HPDE6-E6E7 (cell line): ENCODE measurements at regions not wholly inside any gene's neighbourhood (a gene's known extent, or its start where the extent isn't known, plus 50 kb on each side); places are given as distances from the start of the nearest gene placed in this dataset.
"Not testable (repeated sequence)": the region's sequence is repeated elsewhere in the genome, so short reads cannot be mapped to it uniquely, and the experiment has no call there.

Experiments used
- DNase-seq: peaks from one replicate; pipeline ENCODE4 v3.0.0; 2011; ENCODE audit warnings: missing footprints; ENCODE audit errors: extremely low spot score

DNA sequence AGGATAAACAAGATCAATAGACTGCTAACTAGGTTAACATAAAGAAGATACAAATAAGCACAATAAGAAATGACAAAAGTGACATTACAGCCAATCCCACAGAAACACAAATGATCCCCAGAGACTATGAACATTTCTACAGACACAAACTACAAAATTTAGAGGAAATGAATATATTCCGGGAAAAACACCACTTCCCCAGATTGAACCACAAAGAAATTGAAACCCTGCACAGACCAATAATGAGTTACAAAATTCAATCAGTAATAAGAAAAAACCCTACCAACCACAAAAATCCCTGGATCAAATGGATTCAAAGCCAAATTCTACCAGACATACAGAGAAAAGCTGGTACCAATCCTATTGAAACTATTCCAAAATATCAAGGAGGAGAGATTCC lies 232.4 kb upstream of the RBMS1 start:
- no peak for DNase-seq

DNA sequence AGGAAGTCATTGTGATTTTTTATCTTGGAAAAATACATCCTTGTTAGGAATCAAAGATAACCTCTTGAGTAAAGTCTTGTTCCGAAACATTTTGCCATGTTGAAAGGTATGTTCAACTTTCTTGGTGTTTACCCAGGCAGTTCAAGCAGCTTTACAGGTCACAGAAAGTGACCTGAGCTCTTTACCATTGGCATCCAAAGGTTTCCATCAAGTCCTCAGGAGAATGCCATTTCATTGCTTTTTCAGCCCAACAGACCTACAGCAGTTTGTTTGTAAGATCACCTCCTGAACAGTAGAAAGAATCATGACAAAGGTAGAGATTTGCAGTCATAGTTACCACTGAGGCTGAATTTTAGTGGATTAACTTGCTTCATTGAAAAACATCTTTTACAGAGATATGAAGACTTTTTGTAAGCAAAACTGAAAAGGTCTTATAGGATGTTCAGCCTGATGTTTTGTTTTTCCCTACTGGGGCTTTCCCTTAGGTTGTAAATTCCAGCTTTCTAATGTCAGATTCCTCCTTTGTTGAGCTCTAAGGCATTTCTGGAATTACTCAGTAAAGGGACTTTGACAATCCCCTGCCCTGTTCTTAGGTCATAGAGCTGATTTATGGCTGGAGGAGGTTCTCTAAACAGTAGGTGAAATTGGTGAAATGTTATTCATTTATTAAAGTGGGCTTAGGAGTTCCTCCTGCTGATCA lies 236.8 kb upstream of the RBMS1 start:
- no peak for DNase-seq

DNA sequence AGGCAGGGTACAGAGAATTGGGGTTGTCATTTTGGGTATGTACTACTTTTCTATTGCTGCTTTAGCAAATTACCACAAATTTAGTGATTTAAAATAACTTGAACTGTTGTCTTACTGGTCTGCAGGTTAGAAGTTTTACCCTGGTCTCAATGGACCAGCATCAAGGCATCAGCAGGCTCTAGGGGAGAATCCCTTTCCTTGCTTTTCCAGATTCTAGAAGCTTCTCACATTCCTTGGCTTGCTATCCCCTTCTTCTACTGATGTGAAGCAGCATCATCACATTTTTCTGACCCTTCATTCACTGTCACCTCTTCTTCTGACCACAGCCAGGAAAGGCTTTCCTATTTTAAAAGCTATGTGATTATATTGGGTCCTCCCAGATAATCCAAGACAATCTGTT lies 237.8 kb upstream of the RBMS1 start:
- no peak for DNase-seq

DNA sequence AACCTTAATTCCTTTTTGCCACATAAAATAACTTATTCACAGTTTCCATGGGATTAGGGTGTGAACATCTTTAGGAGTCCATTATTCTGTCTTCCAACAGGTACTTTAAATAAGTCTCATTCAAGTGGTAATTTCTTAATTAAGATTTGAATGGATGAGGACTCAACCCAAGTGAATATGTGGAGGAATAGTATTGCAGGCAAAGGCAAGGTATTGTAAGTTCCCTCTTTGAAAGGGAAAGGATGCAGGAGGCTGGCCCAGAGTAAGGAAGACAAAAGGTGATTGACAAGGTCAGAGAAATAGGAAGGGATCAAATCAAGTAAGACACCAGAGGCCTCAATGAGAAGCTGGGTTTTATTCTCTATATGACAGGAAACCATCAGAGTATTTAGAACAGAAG lies 238.2 kb upstream of the RBMS1 start:
- no peak for DNase-seq

DNA sequence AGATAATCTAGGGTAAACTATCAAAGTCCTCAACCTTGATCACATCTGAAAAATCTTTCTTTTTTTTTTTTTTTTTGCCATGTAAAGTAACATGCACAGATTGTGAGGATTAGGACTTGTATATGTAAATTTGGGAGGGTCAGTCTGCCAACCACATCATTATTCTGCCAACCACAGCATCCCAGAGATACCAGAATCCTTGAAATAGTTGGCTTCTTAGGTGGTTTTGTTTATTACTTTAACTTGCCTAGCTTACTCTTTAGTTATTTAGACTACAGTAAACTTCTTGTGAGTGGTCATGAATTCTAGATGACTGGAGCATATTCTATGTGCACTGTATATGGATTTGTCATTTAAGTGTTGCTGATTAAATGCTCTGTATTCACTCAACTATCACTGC lies 242.1 kb upstream of the RBMS1 start:
- DNase-seq, result no peak

DNA sequence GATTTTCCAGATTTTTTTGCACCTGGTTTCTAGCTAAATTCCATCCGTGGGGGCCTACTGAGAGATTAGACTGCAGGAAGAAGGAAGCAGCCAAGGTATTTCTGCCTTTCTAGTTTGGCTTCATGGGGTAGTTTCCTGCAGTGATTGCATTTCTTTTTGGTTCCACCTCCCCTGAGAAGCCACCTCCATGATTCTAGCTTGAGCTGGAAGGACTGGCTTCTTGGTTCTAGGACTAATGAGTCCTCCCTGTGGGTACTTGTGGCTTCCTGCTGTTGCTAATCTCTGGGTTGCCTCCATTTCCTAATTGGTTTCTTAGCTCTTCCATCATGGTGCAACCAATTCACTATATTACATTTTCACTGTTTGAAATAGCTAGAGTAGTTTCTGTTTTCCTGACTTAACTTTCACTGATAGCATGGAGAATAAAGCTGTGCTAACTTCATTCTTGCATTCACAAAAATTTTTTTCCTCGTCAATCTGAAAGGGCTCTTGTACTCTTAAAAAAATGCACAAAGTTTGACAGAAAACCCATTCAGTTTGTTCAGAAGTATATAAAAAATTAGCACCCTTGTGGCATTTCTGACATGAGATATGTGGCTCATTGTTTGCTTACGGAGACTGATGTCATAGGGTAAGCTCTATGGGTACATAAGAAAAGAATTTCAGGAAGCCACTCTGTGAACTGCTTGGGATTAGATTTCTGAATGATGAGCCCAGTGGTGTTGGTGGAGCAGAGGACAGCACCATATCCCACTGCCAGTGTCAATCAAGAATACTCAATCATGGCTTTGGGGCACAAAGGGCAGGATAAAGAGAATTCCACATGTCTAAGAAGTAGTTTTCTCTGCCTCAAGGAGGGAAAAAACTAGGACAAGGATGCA lies 242.8 kb upstream of the RBMS1 start:
- DNase-seq, result no peak

DNA sequence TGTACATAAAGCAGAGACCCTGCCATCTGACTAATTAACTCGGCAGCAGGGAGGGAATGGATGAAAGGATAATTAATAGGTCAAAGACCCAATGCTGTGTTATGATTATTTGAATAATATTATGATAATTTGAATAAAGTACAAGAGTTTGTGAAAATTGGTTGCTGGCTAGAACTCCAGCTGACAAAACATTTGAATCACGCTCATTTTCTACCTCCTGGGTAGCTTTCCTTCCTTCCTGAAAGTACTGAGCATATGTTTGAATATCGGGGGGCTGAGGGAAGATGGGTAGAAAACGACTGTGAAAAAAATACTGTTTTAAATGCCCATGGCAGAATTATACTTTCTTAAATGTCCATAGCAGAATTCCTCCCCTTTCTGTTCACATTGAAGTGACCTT lies 243.6 kb upstream of the RBMS1 start:
- DNase-seq, result no peak

DNA sequence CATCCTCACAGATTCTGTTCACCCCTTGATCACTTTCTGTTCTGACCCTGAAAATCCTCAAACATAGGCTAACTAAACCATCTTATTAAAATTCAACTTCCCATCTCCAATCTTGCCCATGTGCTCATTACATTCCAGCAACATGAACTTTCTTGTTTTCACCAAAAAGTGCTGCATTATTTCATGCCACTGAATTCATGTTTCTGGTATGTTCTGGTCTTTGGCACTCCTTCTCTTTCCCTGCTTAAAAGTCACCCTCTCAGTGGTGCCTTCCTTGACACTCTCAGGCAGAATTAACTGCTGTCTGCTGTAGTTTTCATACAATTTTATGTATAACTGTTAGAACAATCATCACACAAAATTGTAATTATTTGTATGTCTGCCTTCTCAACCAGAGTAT lies 247.7 kb upstream of the RBMS1 start:
- no peak for DNase-seq

DNA sequence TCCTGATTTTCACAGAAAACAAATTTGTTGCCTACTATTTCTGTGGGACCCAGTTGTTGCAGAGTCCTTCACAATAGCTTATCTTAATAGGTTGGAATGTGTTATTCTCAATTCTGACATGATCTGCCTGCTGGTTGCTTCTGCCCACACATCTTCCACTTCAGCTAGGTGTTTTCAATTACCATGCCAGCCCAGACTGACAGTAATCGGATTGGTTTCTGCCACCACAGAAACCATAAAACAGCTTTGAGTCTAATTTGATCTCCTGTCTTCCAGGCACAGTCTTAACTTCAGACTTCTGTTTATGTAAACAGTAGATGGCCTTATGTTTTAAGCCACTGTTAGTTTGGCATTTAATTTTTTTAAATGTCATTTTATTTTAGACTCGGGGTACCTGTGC lies 248.2 kb upstream of the RBMS1 start:
- no peak for DNase-seq

DNA sequence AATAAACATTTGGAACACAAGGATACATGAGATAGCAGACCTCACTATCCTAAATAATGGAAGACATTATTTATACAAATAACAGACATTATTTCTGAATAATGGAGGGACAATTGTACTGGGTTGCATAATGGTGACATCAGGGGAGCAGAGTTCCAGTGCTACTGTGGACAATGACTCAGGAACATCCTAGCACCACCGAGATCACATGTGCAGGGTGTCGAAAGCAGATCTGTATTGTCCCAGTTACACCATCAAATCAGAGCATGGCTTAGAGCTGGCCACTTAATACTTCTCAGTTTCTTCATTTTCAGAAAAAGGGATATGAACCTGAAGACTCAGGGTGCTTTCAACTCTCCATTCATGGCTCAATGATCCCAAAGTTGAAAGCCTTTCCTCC lies 249.1 kb upstream of the RBMS1 start:
- no peak for DNase-seq

DNA sequence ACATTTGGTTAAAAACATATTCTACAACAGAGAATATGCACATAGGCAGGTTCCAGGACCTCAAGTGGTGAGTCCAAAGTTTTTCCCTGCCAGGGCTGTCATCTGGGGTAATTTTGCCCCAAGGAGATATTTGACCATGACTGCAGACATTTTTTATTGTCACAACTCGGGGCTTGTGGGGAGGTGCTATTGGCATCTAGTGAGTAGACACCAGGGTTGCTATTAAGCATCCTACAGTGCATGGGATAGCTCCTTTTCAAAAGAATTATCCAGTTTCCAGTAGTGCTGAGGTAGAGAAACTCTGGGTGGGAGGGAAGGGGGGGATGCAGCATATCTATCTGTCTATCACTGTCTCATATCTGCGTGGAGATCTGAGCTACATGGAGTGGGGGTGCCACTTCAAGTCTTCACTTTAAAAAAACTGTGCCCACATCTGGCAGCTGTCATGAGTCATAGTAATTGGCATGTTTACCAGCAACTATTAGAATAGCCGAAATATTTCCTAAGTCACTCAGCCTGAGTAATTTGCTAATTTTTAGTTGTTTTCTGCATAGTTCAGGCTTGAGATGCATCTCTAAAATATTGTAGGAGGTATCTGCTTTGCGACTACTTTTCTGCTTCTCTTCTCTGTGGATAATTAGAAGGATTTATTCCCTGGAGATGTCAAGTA lies 254.0 kb upstream of the RBMS1 start:
- peak; percentile 28 for DNase-seq

DNA sequence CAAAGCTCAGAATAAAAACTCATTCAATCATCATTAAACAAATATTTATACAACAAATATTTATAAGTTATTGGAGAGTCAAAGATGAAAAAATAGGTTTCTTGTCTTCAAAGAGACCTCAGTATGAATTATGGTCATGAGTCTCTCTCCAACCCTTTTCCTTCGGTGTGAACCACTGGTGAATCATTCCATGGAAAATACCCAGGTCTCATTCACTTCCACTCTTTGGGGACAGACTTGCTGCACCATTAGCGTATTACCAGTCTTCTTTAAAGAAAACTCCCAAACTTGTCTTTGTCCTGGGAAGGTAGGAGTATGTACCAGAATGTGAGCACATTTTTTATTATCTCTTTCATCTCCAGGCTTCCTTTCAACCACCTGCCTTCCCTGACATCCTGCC lies 257.4 kb upstream of the RBMS1 start:
- DNase-seq, result no peak

DNA sequence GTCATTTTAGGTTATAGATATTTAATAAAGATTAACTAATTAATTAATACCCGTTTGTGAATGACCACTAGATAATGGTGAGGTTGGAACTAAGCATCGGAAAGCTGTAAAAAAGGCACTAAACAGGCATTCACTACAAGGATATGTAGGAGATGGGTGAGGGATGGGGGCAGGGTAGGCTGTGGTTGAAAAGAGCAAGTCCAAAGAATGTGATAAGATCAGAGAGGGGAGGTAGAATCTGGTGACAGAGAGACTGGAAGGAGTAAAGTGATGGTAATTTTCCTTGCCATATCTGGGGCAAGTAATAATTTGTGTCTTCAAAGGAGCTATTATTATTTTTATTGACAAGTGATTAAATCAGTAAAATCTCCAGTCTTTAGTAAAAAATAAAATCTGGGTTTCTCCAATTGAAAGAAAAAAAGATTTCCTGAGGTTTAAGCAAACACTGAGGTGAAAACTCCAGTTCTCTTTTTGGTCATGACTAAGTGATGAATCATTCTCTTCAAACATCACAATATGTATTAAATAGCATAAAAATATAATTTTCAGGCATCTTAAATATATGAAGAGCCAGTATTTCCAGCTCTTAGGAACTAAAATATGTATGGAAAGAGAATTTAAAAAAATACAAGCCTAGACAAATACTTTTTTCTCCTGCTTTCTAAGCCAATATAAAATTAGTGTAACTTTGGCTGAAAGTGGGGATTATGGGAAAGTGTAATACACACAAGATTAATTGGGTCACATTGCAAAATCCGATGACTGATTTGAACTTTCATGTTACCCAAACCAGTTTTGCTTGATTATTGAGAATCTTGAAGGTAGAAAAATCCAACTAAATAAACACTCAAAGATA lies 259.1 kb upstream of the RBMS1 start:
- peak; percentile 36 for DNase-seq

DNA sequence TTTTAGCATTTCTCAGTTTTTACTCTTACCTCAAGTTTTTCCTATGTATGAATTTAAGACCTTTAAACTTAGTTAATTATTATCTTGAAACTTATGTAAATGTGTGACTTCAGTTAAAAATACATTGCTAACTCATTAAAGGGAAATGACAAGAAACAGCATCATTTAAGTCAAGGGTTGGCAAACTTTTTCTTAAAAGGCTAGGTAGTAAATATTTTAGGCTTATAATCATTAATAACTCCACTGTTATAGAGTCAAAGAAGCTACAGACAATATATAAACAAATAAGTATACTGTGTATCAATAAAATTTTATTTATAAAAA lies 259.7 kb upstream of the RBMS1 start:
- DNase-seq, result no peak

DNA sequence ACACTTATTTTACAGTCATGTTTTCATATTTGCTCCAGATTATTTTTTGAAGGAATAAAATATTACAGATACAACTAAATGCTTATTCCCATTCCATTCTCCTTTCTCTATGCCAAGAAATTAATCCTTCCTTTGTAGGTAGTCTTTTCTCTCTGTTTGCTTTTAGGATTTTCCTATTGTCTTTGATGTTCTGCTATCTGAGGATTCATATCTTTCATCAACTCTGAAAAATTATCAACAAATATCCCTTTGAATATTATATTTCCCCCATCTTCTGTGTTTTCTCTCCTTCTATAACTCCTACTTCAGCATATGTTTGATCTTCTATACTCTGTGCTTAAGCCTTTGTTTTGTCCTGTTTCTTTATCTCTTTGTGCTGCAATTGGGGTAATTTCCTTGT lies 260.4 kb upstream of the RBMS1 start:
- no peak for DNase-seq

DNA sequence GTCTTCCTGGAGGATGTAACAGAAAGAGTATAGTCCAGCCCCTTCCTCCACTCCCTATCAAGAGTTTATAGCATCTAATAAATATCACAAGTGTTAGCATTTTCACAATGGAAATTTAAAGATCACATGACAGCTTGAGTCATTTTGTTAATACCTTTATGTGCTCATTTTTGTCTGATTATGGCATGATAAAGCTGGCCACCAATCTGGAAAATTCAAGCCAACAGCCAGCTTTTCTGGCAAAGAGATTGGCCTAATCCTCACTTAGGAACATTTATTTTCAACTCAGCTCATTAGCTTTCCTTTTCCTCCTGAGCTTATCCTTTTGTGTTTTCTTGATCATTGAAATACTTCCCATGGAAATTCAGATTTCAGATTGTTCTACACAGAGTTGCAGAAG lies 262.9 kb upstream of the RBMS1 start:
- DNase-seq, result no peak

DNA sequence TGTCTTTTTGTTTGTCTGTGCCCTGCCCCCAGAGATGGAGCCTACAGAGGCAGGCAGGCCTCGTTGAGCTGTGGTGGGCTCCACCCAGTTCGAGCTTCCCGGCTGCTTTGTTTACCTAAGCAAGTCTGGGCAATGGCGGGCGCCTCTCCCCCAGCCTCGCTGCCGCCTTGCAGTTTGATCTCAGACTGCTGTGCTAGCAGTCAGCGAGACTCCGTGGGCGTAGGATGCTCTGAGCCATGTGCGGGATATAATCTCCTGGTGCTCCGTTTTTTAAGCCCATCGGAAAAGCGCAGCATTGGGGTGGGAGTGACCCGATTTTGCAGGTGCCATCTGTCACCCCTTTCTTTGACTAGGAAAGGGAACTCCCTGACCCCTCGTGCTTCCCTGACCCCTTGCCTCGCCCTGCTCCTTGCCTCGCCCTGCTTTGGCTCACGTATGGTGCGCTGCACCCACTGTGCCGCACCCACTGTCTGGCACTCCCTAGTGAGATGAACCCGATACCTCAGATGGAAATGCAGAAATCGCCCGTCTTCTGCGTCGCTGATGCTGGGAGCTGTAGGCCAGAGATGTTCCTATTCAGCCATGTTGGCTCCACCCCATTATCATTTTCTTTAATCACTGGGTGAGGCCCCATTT lies 269.0 kb upstream of the RBMS1 start:
- not testable (repeated sequence) for DNase-seq

DNA sequence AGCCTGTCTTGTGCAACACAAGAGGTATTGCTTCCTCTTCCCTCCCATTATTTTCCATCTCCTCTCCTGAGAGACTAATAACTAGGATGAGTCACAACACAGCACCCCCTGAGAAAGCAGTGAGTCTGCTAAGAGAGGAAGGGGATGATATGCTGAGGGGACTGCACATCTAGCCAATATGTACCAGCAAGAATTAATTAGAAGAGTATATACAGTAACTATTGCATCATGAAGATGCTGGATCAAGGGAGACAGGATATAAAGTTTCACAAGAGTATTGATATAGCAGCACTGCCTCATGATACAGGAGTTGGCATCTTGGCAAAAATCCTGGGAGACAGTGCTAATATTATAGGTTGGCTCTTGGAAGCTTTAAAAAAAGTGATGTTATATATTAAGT lies 289.9 kb upstream of the RBMS1 start:
- no peak for DNase-seq

DNA sequence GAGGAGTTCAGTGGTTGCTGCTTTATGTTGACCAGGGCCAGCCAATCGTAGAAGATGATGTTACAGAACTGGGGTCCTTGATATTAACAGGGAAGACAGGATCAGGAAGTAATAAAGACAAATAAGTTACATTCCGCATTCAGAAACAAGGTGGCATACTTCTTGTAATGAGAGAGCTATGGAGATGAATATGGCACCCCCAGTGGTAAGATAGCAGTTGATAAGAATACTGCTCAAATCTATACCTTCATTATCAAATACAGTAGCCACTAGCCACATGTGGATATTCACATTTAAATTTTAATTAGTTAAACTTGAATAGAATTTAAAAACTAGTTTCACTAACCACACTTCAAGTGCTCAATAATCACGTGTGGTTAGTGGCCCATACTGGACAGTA lies 290.4 kb upstream of the RBMS1 start:
- DNase-seq, result no peak

DNA sequence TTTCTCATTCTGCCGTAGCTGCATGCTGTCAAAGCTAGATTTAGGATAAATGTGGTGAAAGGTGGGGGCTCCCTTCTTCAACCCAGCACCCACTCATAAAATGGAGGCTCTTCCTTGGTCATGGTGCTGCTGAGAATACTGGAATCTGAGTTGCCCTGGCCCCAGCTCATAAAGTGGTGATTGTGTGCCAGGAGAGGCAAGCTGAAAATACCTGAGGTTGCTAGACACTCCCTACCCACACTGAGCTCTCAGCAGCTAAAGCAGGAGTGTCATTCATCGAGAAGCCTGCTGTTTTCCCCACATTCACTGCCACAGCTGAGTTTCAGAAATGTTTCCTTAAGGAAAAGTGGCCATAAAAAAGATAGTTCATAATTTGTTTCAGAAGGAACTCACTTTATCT lies 297.1 kb upstream of the RBMS1 start:
- DNase-seq, result no peak

DNA sequence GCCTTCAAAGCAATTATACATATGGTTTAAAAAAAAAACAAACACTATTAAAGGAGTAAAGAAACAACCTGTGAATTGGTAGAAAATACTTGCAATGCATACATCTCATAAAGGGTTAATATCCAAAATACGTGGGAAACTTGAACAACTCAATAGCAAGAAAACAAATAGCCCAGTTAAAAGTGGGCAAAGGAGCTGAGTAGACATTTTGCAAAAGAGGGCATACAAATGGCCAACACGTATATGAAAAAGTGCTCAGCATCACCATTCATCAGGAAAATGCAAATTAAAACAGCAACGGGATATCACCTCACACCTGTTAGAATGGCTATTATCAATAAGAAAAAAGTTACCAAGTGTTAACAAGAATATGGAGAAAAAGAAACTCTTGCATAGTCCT lies 298.3 kb upstream of the RBMS1 start:
- DNase-seq, result no peak

DNA sequence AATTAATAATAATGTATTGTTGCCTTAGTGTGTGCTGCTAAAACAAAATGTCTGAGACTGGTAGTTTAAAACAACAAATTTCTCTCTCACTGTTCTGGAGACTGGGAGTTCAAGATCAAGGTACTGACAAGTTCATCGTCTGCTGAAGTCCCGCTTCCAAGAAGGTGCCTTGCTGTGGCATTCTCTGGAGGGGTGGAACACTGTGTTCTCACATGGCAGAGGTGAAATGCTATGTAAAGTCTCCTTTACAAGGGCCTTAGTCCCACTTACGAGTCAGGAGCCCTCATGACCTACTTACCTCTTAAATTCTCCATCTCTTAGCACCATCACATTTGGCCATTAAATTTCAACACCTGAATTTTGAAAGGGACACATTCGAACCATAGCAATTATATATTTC lies 299.2 kb upstream of the RBMS1 start:
- DNase-seq, result no peak
